SK-MEL-5 (cell line): ENCODE measurements at regions not wholly inside any gene's neighbourhood (a gene's known extent, or its start where the extent isn't known, plus 50 kb on each side); places are given as distances from the start of the nearest gene placed in this dataset.
"Not testable (repeated sequence)": the region's sequence is repeated elsewhere in the genome, so short reads cannot be mapped to it uniquely, and the experiment has no call there.

Experiments
- DNase-seq: peaks from one replicate; pipeline ENCODE4 v3.0.0-alpha.2; 2016; ENCODE audit warnings: low read depth, low spot score
- in situ Hi-C: cut with HindIII; loops from 2 replicates; pipeline ENCODE4 v1.10.0; 2016; ENCODE audit warnings: low sequenced_read_pairs, high pct_unique_total_duplicates, low pct_unique_long_range_greater_than_20kb

DNA sequence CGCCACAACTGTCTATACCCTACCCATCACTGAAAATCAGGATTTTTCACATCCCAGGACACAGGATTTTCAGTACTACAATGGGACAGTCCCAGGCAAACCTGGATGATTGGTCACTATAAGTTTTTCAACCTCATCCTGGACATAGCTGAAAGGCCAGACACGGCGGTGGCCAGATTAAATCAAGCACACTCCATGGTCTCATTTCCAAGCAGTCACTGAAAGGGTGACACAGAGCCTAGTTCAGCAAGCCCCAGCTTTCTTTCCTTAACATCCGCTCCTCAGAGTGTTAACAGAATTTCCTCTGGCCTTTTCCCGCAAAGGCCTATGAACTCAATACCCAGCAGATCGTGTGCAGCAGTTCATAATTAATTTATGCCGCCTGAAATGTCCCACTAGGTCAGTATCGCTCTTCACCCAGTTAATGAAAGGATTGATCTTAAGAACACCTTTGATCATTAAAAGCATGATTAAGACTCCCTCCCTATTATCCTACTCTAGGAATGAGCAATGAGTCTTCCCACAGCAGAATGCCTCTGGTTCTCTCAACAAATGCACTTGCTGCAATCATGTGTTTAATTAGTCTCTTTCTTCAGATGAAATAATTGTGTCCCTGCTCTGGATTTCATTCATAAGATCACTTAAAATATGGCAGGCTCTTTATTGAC, 104.0 kb upstream of the NANOS1 start:
- in situ Hi-C loops: no loop called here
- no peak for DNase-seq

DNA sequence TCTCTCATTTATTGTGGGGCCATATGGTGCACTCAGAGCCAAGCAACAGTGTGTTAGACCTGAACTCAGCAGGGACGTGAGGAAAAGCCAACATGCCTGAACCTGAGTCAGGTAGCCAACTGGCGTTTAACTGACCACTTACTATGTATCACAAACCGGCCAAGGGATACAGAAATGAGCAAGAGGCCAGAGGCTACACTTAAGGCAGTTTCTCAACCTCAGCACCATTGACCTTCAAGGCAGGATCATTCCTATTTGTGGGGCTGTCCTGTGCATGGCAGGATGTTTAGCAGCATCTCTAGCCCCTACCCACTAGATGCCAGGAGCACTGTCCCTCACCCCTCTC, 103.5 kb upstream of the NANOS1 start:
- in situ Hi-C loops: no loop called here
- DNase-seq: no peak

DNA sequence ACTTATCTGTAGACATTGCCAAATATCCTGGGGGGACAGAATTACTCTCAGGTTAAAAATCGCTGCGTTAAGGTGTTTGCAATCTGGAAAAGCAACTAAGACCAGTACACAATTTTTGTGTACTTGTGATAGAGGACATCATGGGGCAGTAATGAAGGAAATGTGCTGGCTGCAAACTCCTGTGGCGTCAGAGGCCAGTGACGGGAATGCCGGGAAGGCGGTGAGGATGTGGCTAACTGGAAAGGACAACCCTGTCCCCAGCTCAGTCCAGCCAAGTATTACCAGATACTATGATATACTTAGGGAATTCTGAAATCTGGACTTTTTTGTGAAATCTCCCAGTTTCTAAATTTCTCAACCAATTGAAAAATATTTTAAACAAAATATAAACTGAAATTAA, 103.1 kb upstream of the NANOS1 start:
- DNase-seq: no peak
- in situ Hi-C loops: no loop called here

DNA sequence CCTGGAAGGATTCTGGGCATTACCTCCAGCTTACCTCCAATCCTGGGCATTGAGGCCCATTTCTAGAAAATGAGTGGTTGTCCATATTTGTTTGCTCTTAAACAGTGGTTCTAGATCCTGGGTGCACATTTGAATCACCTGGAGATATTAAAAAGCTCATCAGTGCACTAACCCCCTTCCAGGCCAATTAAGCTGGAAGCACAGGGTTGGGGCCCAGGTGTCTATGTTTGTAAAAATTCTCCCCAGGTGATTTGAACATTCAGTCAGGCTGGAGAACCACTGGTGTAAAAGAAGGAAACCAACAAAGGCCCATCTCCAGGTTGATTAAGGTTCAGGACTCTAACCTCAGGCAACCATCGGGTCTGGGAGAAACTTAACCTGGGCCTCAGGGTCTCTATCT, 102.6 kb upstream of the NANOS1 start:
- no peak for DNase-seq
- in situ Hi-C loops: no loop called here

DNA sequence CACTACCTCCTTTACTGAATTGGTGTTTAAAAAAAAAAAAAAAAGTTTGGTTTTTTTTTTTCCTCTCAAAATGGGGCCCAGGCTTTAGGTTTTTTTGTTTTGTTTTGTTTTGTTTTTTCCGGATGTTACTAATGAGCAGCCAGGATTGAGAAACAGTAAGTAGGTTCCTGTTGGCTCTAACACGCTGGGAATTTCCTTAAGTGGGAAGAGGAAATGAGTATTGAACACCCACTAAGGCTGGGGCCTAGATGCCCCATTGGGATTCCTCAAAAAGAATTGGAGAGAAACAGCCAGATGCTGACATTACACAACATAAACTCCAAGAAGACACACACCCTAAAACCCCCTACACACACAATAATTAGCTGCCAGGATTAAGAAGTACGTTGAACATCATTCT, 102.2 kb upstream of the NANOS1 start:
- DNase-seq: no peak
- in situ Hi-C loops: no loop called here

DNA sequence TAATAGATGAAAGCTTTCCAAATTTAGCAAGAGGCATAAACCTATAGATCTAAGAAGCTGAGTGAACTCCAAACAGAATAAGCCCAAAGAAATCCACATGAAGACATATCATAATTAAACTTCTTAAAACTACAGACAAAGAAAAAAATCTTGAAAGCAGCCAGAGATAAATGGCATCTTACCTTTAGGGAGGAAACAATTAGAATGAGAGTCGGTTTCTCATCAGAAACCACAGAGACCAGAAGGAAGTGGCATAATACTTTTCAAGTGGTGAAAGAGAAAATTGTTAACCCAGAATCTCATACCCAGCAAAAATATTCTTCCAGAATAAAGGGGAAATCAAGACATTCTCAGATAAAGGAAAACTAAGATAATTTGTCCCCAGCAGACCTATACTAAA, 98.9 kb upstream of the NANOS1 start:
- in situ Hi-C loops: no loop called here

DNA sequence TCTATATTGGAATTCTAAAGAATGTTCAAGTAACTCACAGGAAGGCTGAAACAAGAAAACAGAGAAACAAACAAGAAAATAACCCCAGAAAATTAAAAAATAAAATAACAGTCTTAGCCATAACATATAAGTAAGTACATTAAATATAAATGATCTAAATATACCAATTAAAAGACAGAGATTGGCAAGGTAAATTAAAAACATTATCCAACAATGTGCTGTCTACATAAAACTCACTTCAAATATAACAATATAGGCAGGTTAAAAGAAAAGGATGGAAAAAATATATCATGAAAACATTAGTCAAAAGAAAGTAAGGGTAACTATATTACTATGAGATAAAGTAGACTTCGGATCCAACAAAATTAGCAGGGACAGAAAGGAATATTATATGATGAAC, 98.1 kb upstream of the NANOS1 start:
- in situ Hi-C loops: no loop called here
- no peak for DNase-seq

More for the DNA sequence above, 98.9 kb upstream of the NANOS1 start:
- no peak for DNase-seq

DNA sequence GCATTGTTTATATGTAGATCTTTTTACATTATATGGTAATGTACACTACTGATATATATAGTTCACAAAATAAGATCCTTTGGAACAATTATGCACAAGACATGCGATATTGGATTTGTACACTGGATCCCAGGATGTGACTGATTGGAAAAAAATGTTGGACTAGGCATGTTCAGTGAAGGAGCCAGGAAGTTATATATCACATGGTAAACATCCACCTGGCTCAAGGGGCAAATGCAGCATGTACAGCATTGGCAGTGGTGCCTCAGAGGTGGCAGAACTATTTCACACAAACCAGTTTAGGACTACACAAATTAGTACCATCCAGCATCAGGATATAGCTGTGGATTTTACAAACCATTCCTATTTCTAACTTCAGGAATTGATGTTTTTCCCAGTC, 97.4 kb upstream of the NANOS1 start:
- DNase-seq, in situ Hi-C loops: not testable (repeated sequence)

DNA sequence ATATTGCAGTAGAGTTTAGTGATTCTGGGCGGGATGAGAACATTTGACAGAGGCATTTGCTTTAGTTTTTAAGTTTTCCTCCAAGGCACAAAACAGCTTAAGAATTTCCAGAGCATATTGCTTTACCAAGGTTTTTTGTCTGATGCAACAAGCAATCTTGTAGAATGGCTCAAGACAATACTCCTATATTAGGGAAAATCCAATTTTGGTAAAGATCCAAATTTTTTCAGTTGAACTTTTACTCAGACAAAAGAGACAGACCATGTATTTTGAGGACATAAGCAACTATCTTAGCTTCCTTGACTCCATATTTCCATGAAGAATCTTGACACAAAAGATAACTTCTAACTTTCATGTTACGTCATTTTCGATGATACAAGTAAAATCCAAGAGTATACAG, 92.3 kb upstream of the NANOS1 start:
- in situ Hi-C loops: no loop called here
- DNase-seq: no peak

DNA sequence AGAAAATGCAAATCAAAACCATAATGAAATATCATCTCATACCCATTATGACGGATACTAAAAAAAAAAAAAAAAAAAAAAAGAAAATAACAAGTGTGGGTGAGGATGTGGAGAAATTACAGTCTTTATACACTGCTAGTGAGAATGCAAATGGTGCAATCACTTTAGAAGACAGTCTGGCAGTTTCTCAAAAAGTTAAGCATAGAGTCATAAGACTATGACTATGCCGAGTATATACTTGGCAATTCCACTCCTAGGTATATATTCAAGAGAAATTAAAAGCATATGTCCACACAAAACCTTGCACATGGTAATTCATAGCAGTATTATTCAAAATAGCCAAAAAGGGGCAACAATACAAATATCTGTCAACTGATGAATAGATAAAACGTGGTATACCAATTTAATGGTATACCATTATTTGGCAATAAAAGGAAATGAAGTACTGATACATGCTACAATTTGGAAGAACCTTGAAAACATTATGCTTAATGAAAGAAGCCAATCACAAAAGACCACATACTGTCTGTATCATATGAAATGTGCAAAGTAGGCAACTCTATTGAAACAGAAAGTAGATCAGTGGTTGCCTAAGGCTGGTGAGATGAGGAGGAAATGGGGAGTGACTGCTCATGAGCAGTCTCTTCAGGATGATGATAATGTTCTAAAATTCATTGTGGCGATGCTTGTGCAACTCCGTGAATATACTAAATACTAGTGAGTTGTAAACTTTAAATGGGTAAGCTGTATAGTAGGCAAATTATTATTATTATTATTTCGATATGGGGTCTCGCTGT, 90.1 kb upstream of the NANOS1 start:
- in situ Hi-C loops: no loop called here
- no peak for DNase-seq

DNA sequence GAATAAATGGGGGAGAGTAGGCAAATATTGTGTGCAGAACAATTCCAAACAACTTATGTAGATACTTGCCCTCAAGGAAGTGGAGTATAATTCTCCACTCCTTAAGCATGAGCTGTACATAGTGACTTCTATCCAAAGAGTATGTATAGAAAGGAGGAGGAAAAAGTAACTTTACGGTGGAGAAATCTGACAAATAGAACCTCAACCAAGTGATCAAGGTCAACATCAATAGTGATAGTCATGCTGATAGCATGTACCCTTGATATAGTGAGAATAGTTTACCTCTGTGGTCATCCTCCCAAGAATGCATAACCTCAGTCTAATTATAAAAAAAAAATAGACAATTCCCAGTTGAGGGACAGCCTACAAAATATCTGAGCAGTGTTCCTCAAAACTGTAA, 89.1 kb upstream of the NANOS1 start:
- no peak for DNase-seq
- in situ Hi-C loops: no loop called here

DNA sequence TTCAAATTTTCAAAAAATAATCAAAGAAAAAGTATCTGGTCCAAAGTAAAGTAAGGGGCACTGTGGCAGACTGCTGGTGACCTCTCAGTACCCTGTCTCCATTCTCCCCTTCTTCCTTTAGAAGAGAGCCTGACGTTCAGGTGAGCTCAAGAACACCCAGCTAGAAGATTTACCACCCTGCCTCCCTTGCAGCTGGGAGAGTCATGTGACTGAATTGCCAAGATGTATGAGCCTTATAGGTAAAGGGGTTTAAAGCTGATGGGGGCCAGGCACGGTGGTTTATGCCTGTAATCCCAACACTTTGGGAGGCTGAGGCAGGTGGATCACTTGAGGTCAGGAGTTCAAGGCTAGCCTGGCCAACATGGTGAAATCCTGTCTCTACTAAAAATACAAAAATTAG, 86.3 kb upstream of the NANOS1 start:
- in situ Hi-C loops: no loop called here
- DNase-seq: no peak

DNA sequence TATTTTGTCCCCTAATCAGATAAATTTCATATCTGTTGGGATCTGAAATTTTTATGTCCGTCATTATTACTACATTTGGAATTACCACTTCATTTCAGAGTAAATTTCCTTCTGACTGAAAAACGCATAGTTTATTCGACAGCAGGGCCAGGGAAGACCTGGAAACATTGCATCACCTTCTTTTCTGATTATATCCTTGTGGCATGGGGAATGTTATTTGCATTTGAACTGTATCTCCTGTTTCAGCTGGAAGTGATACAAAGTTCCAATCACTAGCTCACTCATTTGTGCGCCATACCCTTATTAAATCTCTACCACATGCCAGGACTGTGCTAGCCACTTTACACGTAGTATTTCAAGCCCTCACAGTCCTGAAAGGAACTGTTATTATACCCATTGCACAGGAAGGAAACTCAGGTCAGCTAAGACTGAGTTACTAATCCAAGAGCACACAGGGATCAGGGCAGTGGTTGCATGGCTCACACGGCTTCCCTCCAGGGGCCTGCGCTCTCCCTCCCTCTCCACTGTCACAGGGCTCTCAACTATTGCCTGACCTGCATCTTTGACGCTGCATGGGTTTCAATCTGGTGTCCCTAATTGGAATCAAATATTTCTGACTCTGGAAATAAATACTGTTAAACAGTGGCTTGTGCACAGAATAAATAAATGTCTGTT, 84.4 kb upstream of the NANOS1 start:
- in situ Hi-C loops: no loop called here
- no peak for DNase-seq

DNA sequence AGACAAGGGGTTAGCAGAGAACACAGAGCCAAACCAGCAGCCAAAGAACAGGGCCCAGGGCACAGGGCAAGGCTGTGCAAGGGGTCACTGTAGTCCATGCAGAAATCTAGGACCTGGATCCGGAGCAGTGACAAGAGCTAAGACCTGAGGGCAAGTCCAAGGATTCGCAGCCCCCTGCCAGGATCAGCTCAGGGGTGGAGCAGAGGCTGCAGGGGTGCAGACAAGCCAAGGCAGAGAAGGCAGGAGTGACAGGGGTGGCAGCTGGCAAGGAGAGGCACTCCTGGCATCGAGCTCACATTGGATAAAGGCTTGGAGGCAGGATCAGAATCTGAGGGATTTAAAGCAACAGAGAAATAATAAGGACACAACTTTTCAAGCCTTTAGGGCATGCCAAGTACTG, 80.7 kb upstream of the NANOS1 start:
- in situ Hi-C loops: no loop called here
- no peak for DNase-seq

DNA sequence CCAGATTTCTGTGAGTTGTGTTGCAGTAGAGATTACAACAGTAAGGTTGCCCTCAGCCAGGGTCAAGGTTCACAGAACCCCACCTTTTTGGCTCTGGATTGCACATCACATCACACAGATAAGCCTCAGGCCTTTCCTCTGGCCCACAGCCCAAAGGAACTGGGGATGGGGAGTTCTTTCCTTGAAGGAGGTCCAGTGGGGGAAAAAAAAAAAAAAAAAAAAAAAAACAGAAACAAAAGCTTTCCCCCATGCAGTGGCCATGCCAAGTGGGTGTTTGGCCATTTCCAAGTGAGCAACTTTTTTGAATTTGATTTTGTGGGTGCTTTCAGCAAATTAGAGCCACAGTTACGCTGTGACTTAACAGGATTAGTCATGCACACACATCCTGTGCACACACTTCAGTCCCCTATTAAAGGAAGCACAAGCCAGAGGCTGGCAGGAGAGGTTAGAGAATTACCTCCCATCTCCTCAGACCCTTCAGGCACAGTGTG, 79.3 kb upstream of the NANOS1 start:
- no peak for DNase-seq
- in situ Hi-C loops: no loop called here

DNA sequence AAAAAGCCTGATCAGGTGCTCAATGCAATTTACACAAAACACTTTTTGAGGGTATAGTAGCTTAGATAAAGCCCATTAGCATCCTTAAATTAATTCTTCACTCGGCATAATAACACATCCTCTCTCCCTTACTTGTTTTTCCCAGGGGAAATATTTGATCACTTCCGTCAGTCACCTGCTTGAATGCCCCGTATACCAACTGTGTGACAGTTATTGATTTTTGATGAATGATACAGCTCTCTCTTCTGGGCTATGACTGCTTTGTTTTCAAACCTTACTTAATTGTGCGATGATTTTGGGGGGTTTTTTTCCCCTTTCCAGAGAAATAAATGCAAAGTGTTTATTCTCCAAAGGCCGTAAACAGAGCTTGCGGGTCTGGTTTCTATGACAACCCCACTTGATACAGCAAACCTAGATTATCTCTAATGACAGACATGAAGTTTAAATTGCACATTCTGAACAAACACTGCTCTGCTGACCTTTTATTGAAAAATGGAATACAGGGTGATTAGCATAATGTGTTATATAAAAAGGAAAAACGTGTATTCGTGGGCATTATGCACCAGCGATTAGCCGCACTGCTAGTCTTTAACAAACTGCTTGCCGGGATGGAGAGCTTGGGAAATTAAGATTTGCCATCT, 78.4 kb upstream of the NANOS1 start:
- in situ Hi-C loops: no loop called here
- DNase-seq: no peak

DNA sequence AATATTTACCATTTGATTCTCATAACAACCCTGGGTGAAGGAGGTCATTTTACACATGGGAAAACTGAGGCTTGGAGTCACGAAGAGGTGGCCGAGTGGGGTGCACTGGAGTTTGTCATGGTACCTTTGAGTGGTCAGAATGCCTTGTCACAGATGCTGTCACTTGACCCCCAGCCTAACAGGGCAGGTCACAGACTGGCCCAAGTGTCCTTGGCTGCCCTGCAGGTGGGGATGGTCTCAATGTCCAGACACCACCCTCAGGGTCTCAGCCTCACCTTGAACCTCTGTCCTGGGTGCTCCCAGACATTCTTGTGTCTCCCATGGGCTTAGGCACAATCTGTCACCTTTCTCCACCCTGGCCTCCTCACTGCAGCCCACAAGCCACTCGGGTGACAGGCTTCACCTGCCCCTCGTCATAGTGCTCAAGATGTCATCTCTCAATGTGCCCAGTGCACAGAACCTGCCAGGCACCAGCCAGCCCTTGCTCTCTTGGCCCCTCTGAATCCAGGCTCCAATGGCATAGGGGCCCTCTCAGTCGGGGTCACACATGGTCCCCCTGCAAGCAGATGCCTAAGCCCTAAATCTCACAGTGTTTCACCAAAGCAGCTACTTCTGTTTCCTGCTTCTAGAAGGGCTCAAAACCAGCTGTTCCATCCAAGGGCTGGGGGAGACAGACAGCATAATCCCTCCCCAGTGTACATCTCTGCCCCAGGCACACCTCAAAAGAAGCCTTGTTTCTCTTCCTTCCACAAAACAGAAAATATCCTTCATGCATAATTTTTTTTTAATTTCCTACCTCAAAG, 76.8 kb upstream of the NANOS1 start:
- in situ Hi-C loops: no loop called here

More for the DNA sequence above, 76.8 kb upstream of the NANOS1 start:
- DNase-seq: no peak
